ENCODE measurements at regions not wholly inside any gene's neighbourhood (a gene's known extent, or its start where the extent isn't known, plus 50 kb on each side); places are given as distances from the start of the nearest gene placed in this dataset.

GRCh38 chr17:15108992-15109391 is 156.1 kb downstream of the PMP22 start:
- no peak for DNase-seq

- DNase-seq = no peak
Measured at GRCh38 chr17:15106540-15106939, 158.6 kb downstream of the PMP22 start.

DNA sequence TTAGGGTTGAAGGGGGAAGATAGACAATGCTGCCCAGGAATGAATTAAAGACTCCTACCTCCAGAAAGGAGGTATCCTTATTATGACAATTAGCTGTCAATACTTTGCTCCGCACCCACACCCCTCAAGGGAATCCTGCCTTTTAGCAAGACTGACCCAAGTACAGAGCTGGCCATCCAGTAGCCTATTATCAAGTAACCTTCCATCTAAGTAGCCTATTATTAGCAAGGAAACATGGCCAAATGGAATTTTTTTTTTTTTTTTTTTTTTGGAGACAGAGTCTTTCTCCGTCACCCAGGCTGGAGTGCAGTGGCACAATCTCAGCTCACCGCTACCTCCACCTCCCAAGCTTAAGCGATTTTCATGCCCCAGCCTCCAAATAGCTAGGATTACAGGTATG is 161.3 kb downstream of the PMP22 start:
- no peak for DNase-seq

- no peak for DNase-seq
Measured at GRCh38 chr17:15101175-15101574, 164.0 kb downstream of the PMP22 start.

DNA sequence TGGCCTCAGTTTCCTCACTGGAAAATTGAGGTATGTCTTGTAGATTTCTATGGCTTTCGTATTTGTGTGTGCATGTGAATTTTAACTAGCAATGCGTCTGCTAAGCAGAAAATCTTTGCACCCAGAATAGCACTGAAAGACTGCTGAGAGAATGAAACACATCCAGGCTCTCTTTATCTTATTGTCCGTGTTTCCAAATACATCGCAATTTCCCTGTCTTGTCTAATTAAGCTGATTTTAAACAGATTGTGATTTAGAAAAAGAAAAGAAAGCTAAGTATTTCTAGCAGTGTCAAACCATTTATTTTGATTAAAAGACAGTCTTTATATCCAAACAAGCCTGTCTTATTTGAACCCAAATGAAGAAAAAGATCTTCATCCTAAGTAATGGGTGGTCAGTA is 168.6 kb downstream of the PMP22 start:
- no peak for DNase-seq

GRCh38 chr17:15095935-15096334 is 169.2 kb downstream of the PMP22 start:
- no peak for DNase-seq

GRCh38 chr17:15092762-15093161 is 172.4 kb downstream of the PMP22 start:
- no peak for DNase-seq

- DNase-seq = no peak
Measured at GRCh38 chr17:15092261-15092660, 172.9 kb downstream of the PMP22 start.

GRCh38 chr17:15091825-15092224 is 173.3 kb downstream of the PMP22 start:
- no peak for DNase-seq

- DNase-seq = no peak
Measured at GRCh38 chr17:15090533-15090932, 174.6 kb downstream of the PMP22 start.

- DNase-seq = no peak
Measured at GRCh38 chr17:15087946-15088345, 177.2 kb downstream of the PMP22 start.

DNA sequence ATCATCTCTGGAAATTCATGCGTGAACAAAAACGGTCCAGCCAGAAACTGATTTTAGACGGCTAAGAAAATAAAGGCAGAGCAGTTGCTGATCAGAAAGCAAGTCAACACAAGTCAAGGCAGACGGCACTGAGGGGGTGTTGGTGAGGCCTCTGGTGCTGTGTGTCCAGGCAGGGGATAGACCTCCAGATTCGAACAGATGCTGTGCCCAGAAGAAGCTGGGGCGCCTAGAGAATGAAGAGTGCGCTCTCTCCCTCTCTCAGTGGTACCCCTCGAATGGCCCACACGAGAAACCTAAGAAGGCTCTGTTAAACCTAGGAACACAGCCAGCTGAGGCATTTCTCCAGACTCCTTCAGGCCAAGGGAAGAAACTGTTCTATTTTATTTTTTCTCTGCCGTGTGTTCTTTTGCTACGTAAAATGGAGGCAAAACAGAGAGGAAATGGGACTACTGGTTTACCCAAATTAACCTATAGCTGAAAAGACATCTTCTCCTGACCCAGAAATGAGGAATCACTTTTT is 178.3 kb downstream of the PMP22 start:
- DNase-seq = no peak

DNA sequence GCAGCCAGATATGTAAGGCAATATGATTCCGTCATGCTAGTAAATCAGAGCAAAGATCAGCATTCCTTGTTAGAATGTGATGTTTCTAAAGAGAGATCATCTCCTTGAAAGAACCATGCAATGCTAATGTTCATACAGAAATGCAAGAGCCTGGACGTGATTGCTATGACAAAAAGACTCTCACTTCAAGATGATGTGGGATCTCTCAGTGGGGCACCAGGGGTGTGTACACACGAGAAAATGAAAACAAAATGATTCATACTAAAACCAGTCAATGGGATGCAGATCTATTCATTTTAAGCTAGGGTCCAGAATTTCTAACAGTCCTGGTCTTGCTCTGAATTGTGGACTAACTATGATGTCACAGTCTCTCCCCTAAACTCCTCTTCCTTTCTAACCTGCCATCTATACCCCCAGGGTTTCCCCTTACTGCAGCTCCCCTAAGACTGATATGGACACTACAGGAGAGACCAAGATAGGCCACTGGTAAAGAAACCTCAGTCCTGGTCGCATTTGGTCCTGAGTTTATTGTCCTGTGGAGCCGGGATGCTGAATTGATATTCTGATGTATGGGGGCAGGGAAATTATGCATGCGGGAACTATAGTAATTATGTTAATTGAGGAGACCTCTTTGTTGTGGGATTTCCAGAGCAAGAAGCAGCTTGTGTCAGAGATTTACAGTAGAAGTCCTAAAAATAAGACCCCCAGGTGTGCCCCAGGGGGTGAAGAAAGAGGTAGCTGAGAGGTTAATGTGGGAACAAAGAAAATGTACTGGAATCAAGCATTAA is 179.0 kb downstream of the PMP22 start:
- no peak for DNase-seq

- no peak for DNase-seq
Measured at GRCh38 chr17:15083225-15083624, 181.9 kb downstream of the PMP22 start.

- no peak for DNase-seq
Measured at GRCh38 chr17:15081008-15081407, 184.1 kb downstream of the PMP22 start.

DNA sequence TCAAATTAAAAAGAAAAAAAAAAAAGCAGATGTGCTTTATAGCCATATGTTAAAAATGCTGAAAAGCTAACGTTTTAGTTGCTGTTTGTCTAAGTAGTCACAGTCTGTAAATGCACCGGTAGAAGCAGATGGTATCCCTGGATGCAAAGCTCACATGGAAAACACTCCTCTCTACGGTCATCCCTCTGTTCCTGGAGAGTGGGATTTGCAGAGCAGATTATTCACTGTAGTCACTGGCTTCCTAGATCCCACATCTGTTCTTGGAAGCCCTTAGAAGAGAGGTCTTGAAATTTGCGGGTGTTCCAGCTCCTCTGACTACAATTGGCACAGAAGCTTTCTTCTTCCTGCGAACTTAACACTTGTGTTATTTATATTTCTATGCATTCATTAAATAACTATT is 186.6 kb downstream of the PMP22 start:
- DNase-seq = no peak

DNA sequence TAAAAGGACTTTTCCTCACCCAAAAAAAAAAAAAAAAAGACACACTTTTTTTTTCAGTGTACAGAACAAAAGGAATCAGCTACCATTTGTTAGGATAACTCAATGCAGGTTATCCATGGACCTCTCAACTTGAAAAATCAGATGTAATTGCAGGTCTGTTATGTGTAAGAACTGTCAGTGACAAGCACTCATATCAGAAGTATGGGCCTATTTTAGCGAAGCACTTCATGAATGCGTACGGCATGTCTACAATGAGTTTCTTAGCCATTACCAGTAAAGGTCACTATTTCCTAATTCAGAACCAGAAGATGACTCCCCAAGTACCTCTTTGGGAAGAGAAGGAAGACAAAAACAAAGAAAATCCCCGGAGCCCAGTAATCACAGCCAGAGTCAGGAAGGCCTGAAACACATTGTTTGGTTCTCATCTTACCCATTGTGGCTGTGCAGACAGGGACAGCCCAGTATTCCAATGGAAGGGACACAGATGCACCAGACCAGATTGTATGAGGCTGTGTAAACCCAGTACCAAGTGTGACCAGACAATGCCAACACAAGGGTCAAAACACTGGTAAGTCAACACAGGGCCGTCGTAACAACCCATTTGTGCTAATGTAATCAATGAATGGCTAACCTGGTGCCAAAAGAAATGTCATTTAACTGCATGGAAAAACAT is 188.0 kb downstream of the PMP22 start:
- no peak for DNase-seq

DNA sequence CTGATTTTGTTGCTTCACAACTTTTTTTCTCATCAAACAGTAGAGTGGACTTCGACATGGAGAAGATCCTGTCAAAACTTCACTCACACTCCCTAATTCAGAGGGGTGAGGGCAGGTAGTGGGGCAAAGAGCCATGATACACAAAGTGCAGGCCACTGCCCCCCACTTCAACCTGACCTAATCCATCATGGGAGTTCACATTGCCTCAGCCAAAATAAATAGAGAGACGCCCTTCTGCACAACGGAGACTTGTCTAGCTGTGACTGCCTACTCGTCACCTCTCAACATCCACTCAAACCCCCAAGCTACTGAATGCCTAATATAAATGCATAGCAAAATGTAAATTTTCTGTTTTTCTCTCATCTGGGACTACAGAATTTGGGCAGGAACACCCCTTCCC is 213.2 kb downstream of the PMP22 start:
- DNase-seq = no peak

GRCh38 chr17:15049795-15050160 is 215.3 kb downstream of the PMP22 start:
- no peak for DNase-seq

- no peak for DNase-seq
Measured at GRCh38 chr17:15048933-15049794, 216.0 kb downstream of the PMP22 start.

- DNase-seq = no peak
Measured at GRCh38 chr17:15048381-15048780, 216.7 kb downstream of the PMP22 start.

DNA sequence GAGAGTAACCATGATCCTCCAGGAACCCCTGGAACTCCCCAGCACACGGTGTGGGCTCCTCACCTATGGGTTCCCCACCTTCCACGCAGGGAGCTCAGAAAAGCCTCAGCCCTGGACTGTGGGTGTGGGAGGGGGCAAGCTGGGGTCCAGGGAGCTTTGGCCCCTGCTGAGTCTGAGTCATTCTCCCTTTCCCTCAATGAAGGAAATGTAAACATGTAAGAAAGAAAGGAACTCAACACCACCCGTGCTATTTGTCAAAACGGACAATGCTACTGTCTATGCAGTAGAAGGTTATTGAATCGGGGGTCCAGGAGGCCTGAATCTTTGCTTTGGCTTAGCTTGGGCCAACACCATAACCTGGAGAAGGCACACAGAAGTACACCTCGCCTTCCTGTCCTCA is 222.8 kb downstream of the PMP22 start:
- no peak for DNase-seq

DNA sequence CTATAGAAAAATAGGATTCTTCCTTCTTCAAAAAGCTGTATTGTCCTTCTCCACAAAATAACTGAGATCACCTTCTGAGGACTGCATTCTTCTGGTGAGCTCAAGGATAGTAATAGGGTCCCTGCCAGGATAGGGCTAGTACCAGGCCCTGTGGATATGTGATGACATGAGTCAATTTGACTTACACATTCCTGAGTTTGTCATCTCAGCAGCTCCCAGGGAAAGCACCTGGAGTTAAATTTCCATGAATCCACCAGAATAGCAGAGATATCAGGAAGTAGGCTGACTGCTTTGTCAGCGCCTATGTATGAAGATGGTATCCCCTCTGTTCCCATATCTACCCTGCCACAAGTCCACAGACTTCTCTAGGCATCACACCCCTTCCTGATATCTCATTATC is 225.8 kb downstream of the PMP22 start:
- DNase-seq = no peak

DNA sequence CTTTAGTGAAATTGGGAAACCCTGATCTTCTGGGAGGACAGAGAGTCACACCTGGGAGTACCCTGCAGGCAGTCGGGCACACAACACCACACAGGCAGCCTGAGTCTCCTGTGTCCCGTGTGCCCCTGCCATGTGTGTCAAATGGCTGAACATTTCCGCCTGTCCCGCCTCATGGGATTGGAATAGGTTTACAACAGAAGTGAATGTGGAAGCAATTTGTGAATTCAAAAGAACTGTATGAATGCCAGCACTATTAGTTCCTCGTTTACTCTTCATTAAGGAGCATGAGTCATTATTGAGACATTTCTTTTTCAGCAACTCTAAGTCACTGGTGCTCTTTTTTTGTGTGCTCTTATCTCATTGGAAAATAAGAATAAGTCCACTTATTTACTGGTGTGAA is 226.5 kb downstream of the PMP22 start:
- no peak for DNase-seq
